H1 (cell line): ENCODE measurements at regions not wholly inside any gene's neighbourhood (a gene's known extent, or its start where the extent isn't known, plus 50 kb on each side); places are given as distances from the start of the nearest gene placed in this dataset.

Experiments
- CTCF ChIA-PET: fragments of 300-600 bp; sonication (Branson Sonifier 250); formaldehyde crosslinking; loops from one replicate; lab custom pipeline; 2021; ENCODE audit not compliant: partially characterized antibody; lab: Charles Lee
- POLR2A ChIA-PET: fragments of 300-600 bp; sonication (Branson Sonifier 250); formaldehyde crosslinking; loops from one replicate; lab custom pipeline; 2021; ENCODE audit warnings: inconsistent platforms; ENCODE audit not compliant: partially characterized antibody; lab: Charles Lee
- DNase-seq, 2 experiments: peaks; one replicate each; pipeline versions ENCODE4 v3.0.0 to v3.0.0-alpha.2; 2010 to 2022; ENCODE audit warnings: low spot score in 2 of 2, low read depth in 1 of 2, mixed read lengths in 1 of 2
- FAIRE-seq: peaks from 2 replicates; lab custom pipeline; 2011; peaks lifted over from hg19 to GRCh38; lab: Jason Lieb, UNC
- H2AFZ ChIP-seq: 2 replicates; pipeline ENCODE4 v1.8.1; 2012; ENCODE audit warnings: low read length, inconsistent platforms
- H2AK5ac ChIP-seq: 2 replicates; pipeline ENCODE4 v1.6.1; 2013; ENCODE audit warnings: low read depth, low read length
- H2BK120ac ChIP-seq: replicated peaks from 2 replicates; pipeline ENCODE3; 2013; ENCODE audit warnings: low read depth, low read length, inconsistent platforms
- H2BK12ac ChIP-seq: 2 replicates; pipeline ENCODE4 v1.6.1; 2013; ENCODE audit warnings: low read depth, low read length
- H2BK15ac ChIP-seq: 2 replicates; pipeline ENCODE4 v1.6.1; 2013; ENCODE audit warnings: low read length
- H2BK20ac ChIP-seq: 2 replicates; pipeline ENCODE4 v1.6.1; 2013; ENCODE audit warnings: low read length
- H2BK5ac ChIP-seq: 2 replicates; pipeline ENCODE4 v1.6.1; 2013; ENCODE audit warnings: low read depth, low read length
- H3K14ac ChIP-seq: 2 replicates; pipeline ENCODE4 v1.6.1; 2013; ENCODE audit warnings: inconsistent platforms; ENCODE audit not compliant: insufficient read length
- H3K18ac ChIP-seq: 2 replicates; pipeline ENCODE4 v1.6.1; 2013; ENCODE audit warnings: low read length; ENCODE audit errors: extremely low read depth
- H3K23ac ChIP-seq: 2 replicates; pipeline ENCODE4 v1.6.1; 2013; ENCODE audit warnings: inconsistent platforms; ENCODE audit not compliant: insufficient read length
- H3K23me2 ChIP-seq: 2 replicates; pipeline ENCODE4 v1.6.1; 2013; ENCODE audit warnings: low read depth, low read length
- H3K27ac ChIP-seq: 2 replicates; pipeline ENCODE4 v1.6.1; 2011; ENCODE audit warnings: low read depth, low read length, inconsistent platforms
- H3K27me3 ChIP-seq, 4 experiments: replicated peaks in 1 of 4; 1 replicate in 1 of 4; 2 replicates in 3 of 4; pipeline versions ENCODE4 v1.6.1 to v1.8.1; 2011 to 2013; ENCODE audit warnings: low read length in 3 of 4, mild to moderate bottlenecking in 3 of 4, inconsistent platforms in 2 of 4, mixed read lengths in 2 of 4, moderate library complexity in 1 of 4; ENCODE audit not compliant: control insufficient read depth in 3 of 4, insufficient read depth in 3 of 4; ENCODE audit errors: extremely low read depth in 1 of 4
- H3K36me3 ChIP-seq, 4 experiments: 2 replicates each; pipeline versions ENCODE4 v1.6.1 to v1.8.1; 2011 to 2013; ENCODE audit warnings: mild to moderate bottlenecking in 4 of 4, low read length in 3 of 4, moderate library complexity in 2 of 4, control low read depth in 1 of 4, inconsistent platforms in 1 of 4; ENCODE audit not compliant: insufficient read depth in 4 of 4, control insufficient read depth in 2 of 4
- H3K4ac ChIP-seq: replicated peaks from 2 replicates; pipeline ENCODE3; 2013; ENCODE audit warnings: low read length, low read depth, mixed read lengths, inconsistent platforms; ENCODE audit not compliant: insufficient read length
- H3K4me1 ChIP-seq, 4 experiments: replicated peaks in 1 of 4; 1 replicate in 1 of 4; 2 replicates in 3 of 4; pipeline versions ENCODE4 v1.6.1 to v1.8.1; 2011 to 2013; ENCODE audit warnings: low read length in 3 of 4, inconsistent platforms in 2 of 4, mixed read lengths in 1 of 4; ENCODE audit not compliant: insufficient read depth in 4 of 4, control insufficient read depth in 3 of 4
- H3K4me2 ChIP-seq, 2 experiments: 2 replicates each; pipeline versions ENCODE4 v1.6.1 to v1.8.1; 2011 to 2013; ENCODE audit warnings: low read depth in 2 of 2, low read length in 2 of 2, control low read depth in 1 of 2, inconsistent platforms in 1 of 2, mild to moderate bottlenecking in 1 of 2; ENCODE audit not compliant: insufficient read depth in 1 of 2
- H3K4me3 ChIP-seq, 4 experiments: fragments of 200-600, 300-600 bp in 1 of 4; sonication (generic), shearing (Covaris generic), sonication (Bioruptor Twin) in 1 of 4; 2 replicates each; pipeline versions ENCODE4 v1.5.1 to v1.8.1; 2011 to 2016; ENCODE audit warnings: low read length in 4 of 4, low read depth in 3 of 4, control low read depth in 2 of 4, inconsistent platforms in 2 of 4, mild to moderate bottlenecking in 2 of 4, mixed read lengths in 1 of 4, moderate library complexity in 1 of 4; ENCODE audit not compliant: insufficient read depth in 2 of 4; ENCODE audit errors: extremely low read depth in 1 of 4
- H3K56ac ChIP-seq: replicated peaks from 2 replicates; pipeline ENCODE3; 2013; ENCODE audit warnings: low read depth, mild to moderate bottlenecking, mixed read lengths, low read length, inconsistent platforms; ENCODE audit not compliant: insufficient read length
- H3K79me1 ChIP-seq: 2 replicates; pipeline ENCODE4 v1.6.1; 2013; ENCODE audit warnings: low read depth, low read length, control low read depth
- H3K79me2 ChIP-seq, 2 experiments: 2 replicates each; pipeline versions ENCODE4 v1.6.1 to v1.8.1; 2012 to 2013; ENCODE audit warnings: low read length in 2 of 2, mild to moderate bottlenecking in 2 of 2, inconsistent platforms in 1 of 2; ENCODE audit not compliant: insufficient read depth in 2 of 2, control insufficient read depth in 1 of 2
- H3K9ac ChIP-seq, 4 experiments: replicated peaks in 1 of 4; 1 replicate in 1 of 4; 2 replicates in 3 of 4; pipeline versions ENCODE4 v1.6.1 to v1.8.1; 2011 to 2013; ENCODE audit warnings: low read depth in 3 of 4, low read length in 3 of 4, control low read depth in 2 of 4, mild to moderate bottlenecking in 2 of 4, moderate library complexity in 2 of 4, inconsistent platforms in 1 of 4; ENCODE audit errors: extremely low read depth in 1 of 4
- H3K9me3 ChIP-seq, 2 experiments: 2 replicates each; pipeline versions ENCODE4 v1.6.1 to v1.8.1; 2012 to 2013; ENCODE audit warnings: mild to moderate bottlenecking in 2 of 2, moderate library complexity in 2 of 2, control low read depth in 1 of 2, inconsistent platforms in 1 of 2, low read depth in 1 of 2, low read length in 1 of 2, mixed read lengths in 1 of 2; ENCODE audit not compliant: insufficient read depth in 2 of 2
- H4K20me1 ChIP-seq, 2 experiments: replicated peaks in 1 of 2; 2 replicates each; pipeline versions ENCODE3 to v1.8.1; 2011 to 2013; ENCODE audit warnings: inconsistent platforms in 2 of 2, low read length in 2 of 2, mild to moderate bottlenecking in 1 of 2; ENCODE audit not compliant: insufficient read depth in 2 of 2, control insufficient read depth in 1 of 2
- H4K5ac ChIP-seq: 2 replicates; pipeline ENCODE4 v1.6.1; 2013; ENCODE audit warnings: low read length, low read depth, mixed read lengths, inconsistent platforms; ENCODE audit not compliant: insufficient read length
- H4K8ac ChIP-seq: 2 replicates; pipeline ENCODE4 v1.8.0; 2013; ENCODE audit warnings: mild to moderate bottlenecking, moderate library complexity, low read length, inconsistent platforms; ENCODE audit not compliant: insufficient read depth; ENCODE audit errors: extremely low read depth
- H4K91ac ChIP-seq: replicated peaks from 2 replicates; pipeline ENCODE3; 2013; ENCODE audit warnings: low read length, mixed read lengths, inconsistent platforms; ENCODE audit not compliant: insufficient read length
- EGR1 ChIP-seq: IDR thresholded peaks from 2 replicates; pipeline ENCODE4 v1.6.1; 2011; ENCODE audit warnings: low read depth, low read length, borderline replicate concordance
- HDAC2 ChIP-seq, 2 experiments: fragments of 300-600 bp in 1 of 2; sonication (generic) in 1 of 2; IDR thresholded peaks; 2 replicates each; pipeline ENCODE4 v1.6.1; 2011 to 2012; ENCODE audit warnings: low read depth in 2 of 2, low read length in 2 of 2, mild to moderate bottlenecking in 2 of 2, moderate library complexity in 2 of 2, borderline replicate concordance in 1 of 2, inconsistent platforms in 1 of 2
- KDM1A ChIP-seq: fragments of 200-600, 300-600 bp; sonication (generic); IDR thresholded peaks from 2 replicates; pipeline ENCODE4 v1.7.1; 2016; ENCODE audit warnings: mild to moderate bottlenecking, low read length, borderline replicate concordance
- KDM5A ChIP-seq: fragments of 200-600 bp; IDR thresholded peaks from 2 replicates; pipeline ENCODE4 v1.7.1; 2012; ENCODE audit warnings: mild to moderate bottlenecking, low read length, inconsistent platforms, mixed read lengths
- MAFK ChIP-seq: IDR thresholded peaks from 2 replicates; pipeline ENCODE4 v1.6.1; 2012; ENCODE audit warnings: low read depth, mild to moderate bottlenecking, improper control_type of control experiment, low read length
- NANOG ChIP-seq: IDR thresholded peaks from 2 replicates; pipeline ENCODE4 v1.6.1; 2011; ENCODE audit warnings: low read length, low read depth, mild to moderate bottlenecking, inconsistent platforms; ENCODE audit not compliant: insufficient read depth, poor library complexity, severe bottlenecking
- PHF8 ChIP-seq: fragments of 200-600 bp; sonication (generic); conservative IDR thresholded peaks from 2 replicates; pipeline ENCODE4 v1.7.1; 2012; ENCODE audit warnings: low read depth, mild to moderate bottlenecking, inconsistent platforms, low read length, moderate library complexity
- POLR2A ChIP-seq, 2 experiments: IDR thresholded peaks; 1 replicate in 1 of 2; 2 replicates in 1 of 2; pipeline ENCODE4 v1.6.1; 2011; ENCODE audit warnings: low read depth in 2 of 2, low read length in 2 of 2, mild to moderate bottlenecking in 2 of 2; ENCODE audit errors: control extremely low read depth in 1 of 2
- POU5F1 ChIP-seq: IDR thresholded peaks from 2 replicates; pipeline ENCODE4 v1.6.1; 2011; ENCODE audit warnings: low read depth, mild to moderate bottlenecking, low read length, moderate library complexity
- SAP30 ChIP-seq: fragments of 300-600 bp; sonication (generic); IDR thresholded peaks from 2 replicates; pipeline ENCODE4 v1.7.1; 2012; ENCODE audit warnings: low read length, moderate library complexity, mild to moderate bottlenecking, inconsistent platforms; ENCODE audit not compliant: insufficient read depth, insufficient replicate concordance
- TAF7 ChIP-seq: optimal IDR thresholded peaks from 2 replicates; pipeline ENCODE3; 2011; ENCODE audit warnings: low read depth, mild to moderate bottlenecking, inconsistent platforms, low read length, moderate library complexity, borderline replicate concordance
- WGBS, 2 experiments: shearing (Covaris generic) in 1 of 2; methylation state at CpG; one replicate each; pipeline versions ENCODE4 v1.1.6 to v1.1.7; 2013 to 2015; ENCODE audit warnings: low lambda C conversion rate in 2 of 2, mixed read lengths in 2 of 2, inconsistent platforms in 1 of 2, low coverage in 1 of 2, missing lambda C conversion rate in 1 of 2; ENCODE audit not compliant: insufficient replicate concordance in 2 of 2, insufficient coverage in 1 of 2, insufficient read length in 1 of 2; ENCODE audit errors: extremely low coverage in 1 of 2, missing lambda C conversion rate in 1 of 2; 5-methylcytosine and 5-hydroxymethylcytosine counted together
- TF ChIP-seq, protein P1 (sequence below): IDR thresholded peaks from 2 replicates; pipeline ENCODE4 v1.6.1; 2011; ENCODE audit warnings: low read length, improper control_type of control experiment

DNA sequence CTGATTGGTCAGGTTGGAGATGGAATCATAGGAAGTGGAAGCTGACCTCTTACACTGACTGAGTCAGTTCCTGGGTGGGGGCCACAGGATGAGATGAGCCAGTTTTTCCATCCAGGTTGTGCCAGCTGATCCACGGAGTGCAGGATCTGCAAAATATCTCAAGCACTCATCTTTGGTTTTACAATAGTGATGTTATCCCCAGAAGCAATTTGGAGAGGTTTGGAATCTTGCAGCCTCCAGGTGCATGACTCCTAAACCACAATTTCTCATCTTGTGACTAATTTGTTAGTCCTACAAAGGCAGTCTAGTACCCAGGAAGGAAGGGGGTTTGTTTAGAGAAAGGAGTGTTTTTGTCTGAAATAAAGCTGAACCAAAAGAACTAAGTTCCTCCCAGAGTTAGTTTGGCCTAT, 212.8 kb downstream of the SLITRK6 start:
- Histone ChIP-seq H3K9ac (no peak overlapping the region), H3K4me1 (peaks cover 0 to 8% (median 2%) of the 10 kb centered on the region in 4 experiments; a peak in 4 of 7 replicates), H2BK5ac (no peak overlapping the region), H2AK5ac (no peak overlapping the region), H3K23me2 (no peaks in the 10 kb centered on the region), H3K4me3 (no peak overlapping the region), H3K18ac (no peak overlapping the region), H3K36me3 (no peaks in the 10 kb centered on the region), H3K79me1 (no peaks in the 10 kb centered on the region), H3K4ac (no peak overlapping the region), H2AFZ (no peak overlapping the region), H2BK12ac (no peak overlapping the region), H3K56ac (no peak overlapping the region), H4K5ac (no peak overlapping the region), H2BK120ac (no peak overlapping the region), H3K79me2 (no peaks in the 10 kb centered on the region), H3K27me3 (no peaks in the 10 kb centered on the region), H4K8ac (no peak overlapping the region), H4K20me1 (no peaks in the 10 kb centered on the region), H3K9me3 (no peaks in the 10 kb centered on the region), H3K27ac (no peak overlapping the region), H3K14ac (no peak overlapping the region), H3K4me2 (no peak overlapping the region), H2BK15ac (no peak overlapping the region), H3K23ac (no peak overlapping the region), H4K91ac (no peak overlapping the region), H2BK20ac (no peak overlapping the region)
- ChIA-PET POLR2A (interaction anchor here (1.1 kb wide), 1 partner anchor 10 kb away, joined by 4 read pairs; no protein-coding TSS in a partner anchor), CTCF (no interaction called here)
- WGBS, 2 experiments, result 94% methylated on average over 1 of the region's 1 CpG; no CpG with 5 or more reads in 1 of the 2 experiments
- TF ChIP-seq KDM5A (no peak), NANOG (no peak), MAFK (no peak), POU5F1 (no peak), HDAC2 (IDR thresholded peaks at IDR 0.05; ENCODE audit: borderline replicate concordance in 1 of 2, low read depth in 2 of 2, low read length in 2 of 2) (no peak), TAF7 (no peak), KDM1A (no peak), EGR1 (no peak), POLR2A (IDR thresholded peaks at IDR 0.05; ENCODE audit: control extremely low read depth in 1 of 2, low read depth in 2 of 2, low read length in 2 of 2) (no peak), PHF8 (no peak), SAP30 (no peak)
- TF ChIP-seq, protein P1, sequence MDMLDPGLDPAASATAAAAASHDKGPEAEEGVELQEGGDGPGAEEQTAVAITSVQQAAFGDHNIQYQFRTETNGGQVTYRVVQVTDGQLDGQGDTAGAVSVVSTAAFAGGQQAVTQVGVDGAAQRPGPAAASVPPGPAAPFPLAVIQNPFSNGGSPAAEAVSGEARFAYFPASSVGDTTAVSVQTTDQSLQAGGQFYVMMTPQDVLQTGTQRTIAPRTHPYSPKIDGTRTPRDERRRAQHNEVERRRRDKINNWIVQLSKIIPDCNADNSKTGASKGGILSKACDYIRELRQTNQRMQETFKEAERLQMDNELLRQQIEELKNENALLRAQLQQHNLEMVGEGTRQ, result no peak
- FAIRE-seq, result no peak
- no peak for DNase-seq
